ENCODE measurements at regions not wholly inside any gene's neighbourhood (a gene's known extent, or its start where the extent isn't known, plus 50 kb on each side); places are given as distances from the start of the nearest gene placed in this dataset.

GRCh38 chr10:3904419-3904960, 119.5 kb upstream of the KLF6 start:
- H3K9me3 ChIP-seq, result peaks cover 0 to 5% of the 10 kb centered on the region in 2 donors
- H3K4me3 ChIP-seq, result no peak overlapping the region
- no peaks in the 10 kb centered on the region for H3K27me3 ChIP-seq
- TF ChIP-seq, protein P1, sequence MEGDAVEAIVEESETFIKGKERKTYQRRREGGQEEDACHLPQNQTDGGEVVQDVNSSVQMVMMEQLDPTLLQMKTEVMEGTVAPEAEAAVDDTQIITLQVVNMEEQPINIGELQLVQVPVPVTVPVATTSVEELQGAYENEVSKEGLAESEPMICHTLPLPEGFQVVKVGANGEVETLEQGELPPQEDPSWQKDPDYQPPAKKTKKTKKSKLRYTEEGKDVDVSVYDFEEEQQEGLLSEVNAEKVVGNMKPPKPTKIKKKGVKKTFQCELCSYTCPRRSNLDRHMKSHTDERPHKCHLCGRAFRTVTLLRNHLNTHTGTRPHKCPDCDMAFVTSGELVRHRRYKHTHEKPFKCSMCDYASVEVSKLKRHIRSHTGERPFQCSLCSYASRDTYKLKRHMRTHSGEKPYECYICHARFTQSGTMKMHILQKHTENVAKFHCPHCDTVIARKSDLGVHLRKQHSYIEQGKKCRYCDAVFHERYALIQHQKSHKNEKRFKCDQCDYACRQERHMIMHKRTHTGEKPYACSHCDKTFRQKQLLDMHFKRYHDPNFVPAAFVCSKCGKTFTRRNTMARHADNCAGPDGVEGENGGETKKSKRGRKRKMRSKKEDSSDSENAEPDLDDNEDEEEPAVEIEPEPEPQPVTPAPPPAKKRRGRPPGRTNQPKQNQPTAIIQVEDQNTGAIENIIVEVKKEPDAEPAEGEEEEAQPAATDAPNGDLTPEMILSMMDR (IDR thresholded peaks at IDR 0.05), result no peak
- no peak for DNase-seq (ENCODE audit: low spot score)
- no peaks in the 10 kb centered on the region for H3K36me3 ChIP-seq
- peaks cover 0 to 18% of the 10 kb centered on the region in 2 donors for H3K4me1 ChIP-seq
- no peak overlapping the region for H3K27ac ChIP-seq

GRCh38 chr10:3902809-3903410, 117.9 kb upstream of the KLF6 start:
- H3K4me3 ChIP-seq, result no peak overlapping the region
- H3K4me1 ChIP-seq, result peaks cover 0 to 18% of the 10 kb centered on the region in 2 donors
- H3K27me3 ChIP-seq, result no peaks in the 10 kb centered on the region
- peak overlapping the region; percentile 36 to 63 for H3K27ac ChIP-seq
- H3K9me3 ChIP-seq, result peaks cover 0 to 5% of the 10 kb centered on the region in 2 donors
- TF ChIP-seq, protein P1 (IDR thresholded peaks at IDR 0.05), result no peak
- no peaks in the 10 kb centered on the region for H3K36me3 ChIP-seq
- DNase-seq (ENCODE audit: low spot score), result no peak

GRCh38 chr10:3902054-3902808, 117.2 kb upstream of the KLF6 start:
- TF ChIP-seq, protein P1 (IDR thresholded peaks at IDR 0.05), result peak in 1 of 2 donors; percentile 15
- no peaks in the 10 kb centered on the region for H3K27me3 ChIP-seq
- H3K4me1 ChIP-seq, result peaks cover 0 to 14% of the 10 kb centered on the region in 2 donors
- no peaks in the 10 kb centered on the region for H3K36me3 ChIP-seq
- H3K27ac ChIP-seq, result peak overlapping the region; percentile 36 to 63
- H3K9me3 ChIP-seq, result peaks cover 0 to 5% of the 10 kb centered on the region in 2 donors
- no peak overlapping the region for H3K4me3 ChIP-seq
- DNase-seq (ENCODE audit: low spot score), result no peak

- H3K27ac ChIP-seq, result no peak overlapping the region
- peaks cover 0 to 13% of the 10 kb centered on the region in 2 donors for H3K4me1 ChIP-seq
These were observed 116.4 kb upstream of the KLF6 start for GRCh38 chr10:3901370-3901769.

DNA sequence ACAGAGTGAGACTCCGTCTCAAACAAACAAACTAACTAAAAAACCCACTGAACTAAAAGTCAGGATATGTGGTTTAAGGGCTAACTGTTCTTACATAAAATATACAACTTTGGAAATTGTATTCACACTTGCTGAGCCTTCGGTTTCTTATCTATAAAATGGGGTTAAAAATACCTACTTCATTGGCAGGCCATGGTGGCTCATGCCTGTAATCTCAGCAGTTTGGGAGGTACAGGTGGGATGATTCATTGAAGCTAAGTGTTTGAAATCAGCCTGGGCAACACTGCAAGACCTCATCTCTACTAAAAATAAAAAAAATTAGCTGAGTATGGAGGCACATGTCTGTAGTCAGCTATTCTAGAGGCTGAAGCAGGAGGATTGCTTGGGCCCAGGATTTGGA, 115.4 kb upstream of the KLF6 start:
- H3K27me3 ChIP-seq, result no peaks in the 10 kb centered on the region

More at GRCh38 chr10:3901370-3901769, 116.4 kb upstream of the KLF6 start:
- Histone ChIP-seq H3K4me3 (no peak overlapping the region), H3K27me3 (no peaks in the 10 kb centered on the region), H3K9me3 (peaks cover 0 to 5% of the 10 kb centered on the region in 2 donors), H3K36me3 (no peaks in the 10 kb centered on the region)
- TF ChIP-seq, protein P1 (IDR thresholded peaks at IDR 0.05), result no peak
- no peak for DNase-seq (ENCODE audit: low spot score)

More for the DNA sequence above, 115.4 kb upstream of the KLF6 start:
- TF ChIP-seq, protein P1 (IDR thresholded peaks at IDR 0.05), result no peak
- peaks cover 0 to 13% of the 10 kb centered on the region in 2 donors for H3K4me1 ChIP-seq
- H3K4me3 ChIP-seq, result no peak overlapping the region
- no peak overlapping the region for H3K27ac ChIP-seq
- DNase-seq (ENCODE audit: low spot score), result no peak
- no peaks in the 10 kb centered on the region for H3K36me3 ChIP-seq
- H3K9me3 ChIP-seq, result no peaks in the 10 kb centered on the region

Data from right atrium auricular region (tissue), 2 donors.